ENCODE measurements at regions not wholly inside any gene's neighbourhood (a gene's known extent, or its start where the extent isn't known, plus 50 kb on each side); places are given as distances from the start of the nearest gene placed in this dataset.
"Not testable (repeated sequence)": the region's sequence is repeated elsewhere in the genome, so short reads cannot be mapped to it uniquely, and the experiment has no call there.

GRCh38 chr1:73042403-73042802 is 760.1 kb upstream of the NEGR1 start:
- DNase-seq = peak; percentile 58

DNA sequence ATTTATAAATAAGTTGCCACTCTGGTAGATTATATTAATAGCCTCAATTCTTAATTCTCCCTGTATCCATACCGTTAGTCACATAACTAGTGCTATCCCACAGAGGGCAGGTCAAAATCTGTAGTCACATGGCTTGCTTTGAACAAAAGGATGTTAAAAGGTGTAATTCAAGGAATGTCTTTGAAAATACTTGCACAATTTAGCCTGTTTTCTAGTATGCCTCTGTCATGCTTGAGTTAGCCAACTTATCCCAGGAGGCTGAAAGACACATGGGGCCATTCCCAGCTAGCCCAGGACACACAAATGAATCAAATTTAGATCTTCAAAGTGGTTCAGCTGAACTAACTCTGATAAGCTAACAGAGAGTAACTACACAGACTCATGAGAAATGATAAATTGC is 758.5 kb upstream of the NEGR1 start:
- no peak for DNase-seq

DNA sequence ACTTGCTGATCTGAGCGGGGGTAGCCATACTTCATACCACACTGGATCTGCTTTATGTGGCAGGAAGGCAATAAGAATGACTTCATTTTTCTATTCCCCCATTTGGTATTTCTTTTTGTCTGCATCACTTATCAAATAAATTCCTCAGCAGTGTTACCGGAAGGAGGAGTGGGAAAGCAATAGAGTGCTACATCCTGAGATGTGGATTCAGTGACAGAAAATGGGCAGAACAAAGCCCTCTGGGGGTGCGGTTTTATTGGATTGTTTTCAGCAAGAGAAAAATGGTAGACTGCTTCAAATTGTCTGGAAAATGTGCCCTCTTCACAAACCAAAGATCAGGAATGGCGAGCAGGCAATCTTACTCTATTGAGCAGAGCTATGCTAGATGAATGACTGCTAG is 751.9 kb upstream of the NEGR1 start:
- no peak for DNase-seq

DNA sequence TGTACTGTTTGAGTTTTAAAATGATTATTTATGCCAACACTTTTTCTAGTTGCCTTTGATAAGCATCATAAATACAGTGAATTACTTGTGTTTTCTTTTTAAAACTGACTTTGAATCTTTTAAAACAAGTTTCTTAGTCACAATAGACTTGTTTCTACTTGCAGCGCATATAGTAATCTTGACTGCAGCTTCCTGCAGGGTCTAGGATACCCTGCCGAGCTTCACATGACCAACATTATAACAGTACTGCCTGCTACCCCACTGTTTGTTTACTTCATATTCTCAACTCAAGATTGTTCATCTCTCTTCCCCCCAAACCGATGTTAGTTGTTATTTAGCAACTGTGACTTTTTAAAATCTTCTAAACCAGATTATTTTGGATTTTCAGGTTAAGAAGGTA is 751.3 kb upstream of the NEGR1 start:
- no peak for DNase-seq

GRCh38 chr1:73029571-73029970 is 747.2 kb upstream of the NEGR1 start:
- DNase-seq = no peak

- no peak for DNase-seq
Measured at GRCh38 chr1:73026114-73026513, 743.8 kb upstream of the NEGR1 start.

- DNase-seq = peak; percentile 77
Measured at GRCh38 chr1:73009938-73010337, 727.6 kb upstream of the NEGR1 start.

DNA sequence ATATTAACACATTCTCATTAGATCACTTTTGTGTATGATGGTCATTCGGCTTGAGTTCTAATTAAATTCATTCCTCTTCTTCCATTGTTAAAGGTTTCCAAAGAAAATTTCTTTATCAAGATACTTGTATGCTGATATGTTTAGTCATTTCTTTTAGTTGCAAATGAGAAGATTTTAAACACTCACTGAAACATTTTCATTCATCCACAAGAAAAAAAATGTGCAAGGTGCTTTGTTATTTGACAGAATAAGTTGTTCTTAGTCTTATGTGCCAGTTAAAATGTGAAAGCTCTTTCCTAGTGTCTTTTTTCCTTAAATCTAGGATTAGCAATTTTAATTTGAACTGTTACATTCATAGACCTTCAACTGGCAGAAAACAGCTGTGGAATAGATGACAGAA is 727.0 kb upstream of the NEGR1 start:
- no peak for DNase-seq

DNA sequence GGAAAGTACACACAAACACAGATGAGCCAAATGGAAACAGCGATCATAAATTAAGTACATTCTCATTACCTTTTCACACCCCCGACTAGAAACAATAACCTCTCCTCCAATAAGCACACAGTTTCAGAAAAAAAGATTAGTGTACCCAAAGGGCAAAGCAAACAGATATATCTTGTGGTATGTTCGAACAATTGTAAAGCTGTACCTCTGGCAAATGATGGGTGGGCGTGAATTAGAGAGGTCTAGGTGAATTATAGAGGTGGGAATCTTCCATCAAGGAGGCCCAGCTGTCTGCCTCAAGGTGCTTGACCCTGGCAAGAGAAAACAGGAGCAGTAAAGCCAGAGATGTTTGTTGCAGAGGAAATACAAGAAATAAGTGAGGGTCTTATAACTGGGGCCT is 715.3 kb upstream of the NEGR1 start:
- DNase-seq = peak; percentile 30

DNA sequence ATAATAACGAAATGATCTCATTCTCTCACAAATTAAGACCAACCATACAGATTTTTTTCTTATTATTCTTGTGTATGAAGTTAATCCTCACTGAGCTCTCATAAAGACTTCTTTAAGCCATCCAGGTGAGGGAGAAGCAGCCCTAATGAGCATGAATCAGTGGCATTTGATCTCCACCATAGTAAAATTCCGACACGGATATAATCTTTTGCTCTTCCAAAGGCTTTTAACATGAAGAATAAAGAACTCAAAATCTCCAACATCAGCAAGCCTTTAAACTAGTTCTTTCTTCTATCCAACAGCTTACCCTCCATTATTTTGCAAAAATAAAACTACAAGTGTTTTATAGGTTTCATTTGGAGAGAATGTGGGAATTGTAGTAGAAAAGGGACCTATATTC is 714.7 kb upstream of the NEGR1 start:
- no peak for DNase-seq

- DNase-seq = not testable (repeated sequence)
Measured at GRCh38 chr1:72987871-72988270, 705.5 kb upstream of the NEGR1 start.

- DNase-seq = no peak
Measured at GRCh38 chr1:72986591-72987290, 704.4 kb upstream of the NEGR1 start.

- DNase-seq = not testable (repeated sequence)
Measured at GRCh38 chr1:72985024-72985423, 702.7 kb upstream of the NEGR1 start.

- not testable (repeated sequence) for DNase-seq
Measured at GRCh38 chr1:72983011-72983410, 700.7 kb upstream of the NEGR1 start.

DNA sequence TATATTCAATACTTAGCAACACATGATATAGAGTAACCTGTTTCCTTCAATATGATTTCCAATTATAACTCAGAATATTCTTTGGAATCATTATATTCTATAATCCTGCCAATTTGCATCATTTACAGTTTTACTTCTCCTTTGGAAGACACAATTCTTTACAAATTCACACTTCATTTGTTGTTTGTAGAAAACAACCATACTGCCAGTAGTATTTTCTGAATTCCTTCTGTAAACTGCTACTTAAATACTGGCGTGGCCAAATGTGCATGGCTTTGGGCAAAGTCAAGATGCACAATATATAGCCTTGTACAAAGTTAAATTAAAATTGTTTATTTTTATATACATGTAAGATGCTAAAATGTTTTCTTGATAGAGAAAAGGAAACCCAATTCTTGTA is 687.1 kb upstream of the NEGR1 start:
- DNase-seq = no peak

- DNase-seq = no peak
Measured at GRCh38 chr1:72954943-72955342, 672.6 kb upstream of the NEGR1 start.

- DNase-seq = not testable (repeated sequence)
Measured at GRCh38 chr1:72950900-72951299, 668.6 kb upstream of the NEGR1 start.

- no peak for DNase-seq
Measured at GRCh38 chr1:72946903-72947499, 664.7 kb upstream of the NEGR1 start.

DNA sequence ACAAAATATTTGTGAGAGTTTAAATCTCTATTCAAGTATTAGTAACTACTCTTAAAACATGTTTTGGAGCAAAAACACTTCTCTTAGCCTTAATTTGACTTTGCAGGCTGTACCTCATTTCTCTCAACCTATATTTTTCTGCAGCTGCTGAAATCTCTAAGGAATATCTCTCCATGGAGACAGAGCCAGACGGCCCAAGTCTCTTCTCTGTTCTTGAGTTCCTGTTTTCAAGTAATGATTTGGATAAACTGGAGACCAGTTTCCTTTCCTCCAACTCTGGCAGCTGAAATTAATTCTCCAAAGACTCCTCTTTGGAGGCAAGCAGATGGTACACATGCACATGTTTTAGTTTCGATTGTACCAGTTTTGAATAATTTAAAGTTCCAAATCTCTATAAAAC is 659.7 kb upstream of the NEGR1 start:
- peak; percentile 3 for DNase-seq

DNA sequence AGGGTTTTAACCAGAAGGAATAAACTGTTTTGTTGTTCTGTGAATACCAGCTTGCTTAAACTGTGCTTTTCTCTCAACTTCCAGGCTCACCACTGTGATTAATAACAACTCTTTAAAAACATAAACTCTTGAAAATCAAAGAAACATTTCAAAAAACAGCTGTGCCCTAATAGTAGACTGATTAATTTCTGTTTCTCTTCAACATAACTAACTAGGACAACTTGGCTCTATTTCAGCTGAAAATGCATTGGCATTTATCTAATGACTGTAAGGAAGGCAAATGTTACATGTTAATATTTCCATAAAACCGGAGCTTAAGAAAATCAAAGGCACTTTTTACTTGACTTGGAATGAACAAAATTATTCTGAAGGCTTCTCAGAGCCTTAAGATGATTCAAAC is 656.1 kb upstream of the NEGR1 start:
- no peak for DNase-seq

DNA sequence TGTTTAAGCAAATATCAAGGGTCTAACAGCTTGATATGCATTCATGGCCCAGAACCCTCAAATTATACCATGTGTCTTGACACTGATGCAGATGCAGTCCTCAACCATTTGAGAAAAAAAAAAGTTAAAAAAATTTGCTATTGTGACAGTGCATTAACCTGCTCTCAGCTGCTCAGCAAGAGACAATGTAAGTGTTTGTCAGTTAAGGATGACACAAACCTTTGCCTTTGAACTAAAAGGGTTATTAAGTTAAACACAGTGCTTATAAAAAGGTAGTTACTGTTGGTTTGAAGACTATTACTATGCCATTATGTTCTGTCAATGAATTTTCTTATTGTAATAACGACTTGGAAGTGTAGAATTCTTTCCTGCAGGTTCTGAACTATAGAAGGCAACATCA is 655.6 kb upstream of the NEGR1 start:
- DNase-seq = peak; percentile 18

- no peak for DNase-seq
Measured at GRCh38 chr1:72936942-72937341, 654.6 kb upstream of the NEGR1 start.

DNA sequence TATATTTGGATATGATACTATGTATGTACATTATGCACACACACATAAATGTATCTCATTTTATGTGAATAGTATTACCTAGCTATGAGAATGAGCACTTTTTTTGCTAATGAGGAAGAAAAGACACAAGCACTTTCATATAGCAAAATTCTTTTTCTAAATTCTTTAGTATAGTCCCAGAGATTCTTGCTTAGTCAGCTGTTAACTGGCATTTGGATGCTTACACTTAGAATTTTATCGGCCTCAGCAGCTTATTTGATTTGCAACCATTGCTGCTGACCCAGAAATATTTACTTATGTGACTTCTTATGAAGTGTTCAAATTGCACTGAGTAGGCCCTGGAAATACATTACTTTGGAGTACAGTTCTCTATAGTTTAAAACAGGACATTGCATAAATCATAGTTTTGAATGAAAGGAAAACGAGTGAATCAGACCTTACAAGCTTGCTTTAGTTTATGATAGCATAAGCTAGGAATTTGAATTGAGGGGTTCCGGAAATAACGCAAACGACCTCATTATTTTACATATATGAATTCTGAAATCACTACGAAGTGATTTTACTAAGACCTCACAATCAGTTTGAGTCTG is 653.9 kb upstream of the NEGR1 start:
- DNase-seq = no peak

DNA sequence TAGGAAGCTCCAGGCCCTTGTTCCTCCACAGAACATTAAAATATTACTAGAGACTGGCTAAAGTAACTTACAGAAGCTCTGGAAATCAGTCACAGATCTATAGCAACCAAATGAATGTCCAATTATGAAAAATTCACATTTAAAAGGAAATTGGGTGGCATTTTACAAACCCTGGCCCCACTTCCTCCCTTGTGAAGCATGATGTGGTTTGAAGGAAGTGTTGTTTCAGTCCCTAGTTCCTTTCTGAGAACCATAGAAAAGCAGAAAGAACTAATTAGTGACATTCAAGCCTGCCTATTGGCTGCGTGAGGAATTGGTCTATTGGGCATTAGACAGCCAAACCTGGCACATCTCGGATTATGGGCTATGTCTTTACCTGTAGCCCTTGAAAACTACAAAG is 649.7 kb upstream of the NEGR1 start:
- no peak for DNase-seq

DNA sequence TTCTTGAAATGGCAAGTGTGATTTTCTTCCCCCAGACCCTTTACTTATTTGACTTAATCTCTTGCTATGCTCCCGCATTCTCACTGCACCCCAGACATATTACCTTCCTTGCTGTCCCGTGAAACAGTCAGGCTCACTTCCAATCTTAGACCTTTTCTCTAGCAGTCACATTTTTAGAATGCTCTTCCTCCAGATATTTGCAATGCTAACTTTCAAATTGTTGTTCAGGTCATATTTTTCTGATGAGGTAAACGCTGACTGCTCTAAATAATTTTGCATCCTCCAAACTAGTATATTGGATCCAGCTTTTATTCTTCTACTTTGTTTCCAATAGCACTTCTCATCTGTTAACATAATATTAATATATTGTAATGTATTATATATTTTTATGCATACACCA is 648.2 kb upstream of the NEGR1 start:
- DNase-seq = no peak

Data from NCI-H69 (cell line).